Esophagus muscularis mucosa (tissue), 4 donors: ENCODE measurements at regions not wholly inside any gene's neighbourhood (a gene's known extent, or its start where the extent isn't known, plus 50 kb on each side); places are given as distances from the start of the nearest gene placed in this dataset.
A peak's percentile ranks its signal among the peaks of the same experiment; 100 is the strongest.

Experiments
- DNase-seq: peaks from one replicate; pipeline ENCODE4 v3.0.0-alpha.2; 2017; ENCODE audit errors: extremely low spot score
- H3K27ac ChIP-seq, 4 donors: fragments of 200-600 bp; sonication (generic); replicated peaks in 1 of 4; 1 replicate in 3 of 4; 2 replicates in 1 of 4; pipeline ENCODE4 v1.5.1; 2016 to 2019; ENCODE audit warnings: mild to moderate bottlenecking in 1 of 4
- H3K27me3 ChIP-seq, 4 donors: fragments of 200-600 bp; sonication (generic); one replicate each; pipeline versions ENCODE4 v1.5.1 to v1.6.0; 2016 to 2019
- H3K36me3 ChIP-seq, 4 donors: fragments of 200-600 bp; sonication (generic); one replicate each; pipeline ENCODE4 v1.5.1; 2016 to 2019
- H3K4me1 ChIP-seq, 4 donors: fragments of 200-600 bp; sonication (generic); one replicate each; pipeline ENCODE4 v1.5.1; 2016 to 2019
- H3K4me3 ChIP-seq, 4 donors: fragments of 200-600 bp; sonication (generic); 1 replicate in 2 of 4; 2 replicates in 2 of 4; pipeline ENCODE4 v1.5.1; 2016 to 2019; ENCODE audit warnings: mild to moderate bottlenecking in 4 of 4, moderate library complexity in 1 of 4
- H3K9me3 ChIP-seq, 4 donors: fragments of 200-600 bp; sonication (generic); 1 replicate in 3 of 4; 2 replicates in 1 of 4; pipeline ENCODE4 v1.5.1; 2016 to 2019
- EP300 ChIP-seq: sonication (generic); formaldehyde crosslinking; IDR thresholded peaks from one replicate; pipeline ENCODE4 v1.6.1; 2017; ENCODE audit warnings: antibody characterized with exemption
- POLR2A ChIP-seq: fragments of 450-650 bp; IDR thresholded peaks from one replicate; pipeline ENCODE4 v1.6.1; 2017; ENCODE audit warnings: antibody characterized with exemption, moderate library complexity, mild to moderate bottlenecking, low read depth
- POLR2AphosphoS5 ChIP-seq, 2 donors: sonication (generic); formaldehyde crosslinking; IDR thresholded peaks; one replicate each; pipeline ENCODE4 v1.6.1; 2017; ENCODE audit warnings: antibody characterized with exemption in 2 of 2
- WGBS: methylation state at CpG from one replicate; pipeline ENCODE4 v1.1.5; 2018; 5-methylcytosine and 5-hydroxymethylcytosine counted together
- intact Hi-C: fragments of 100-400 bp; cut with DNase I; formaldehyde crosslinking; loops from one replicate; pipeline ENCODE4 v1.15.1; 2023
- TF ChIP-seq, protein P1 (sequence below), 3 experiments: fragments of 200-600 bp in 2 of 3; fragments of 450-650 bp in 1 of 3; sonication (generic) in 2 of 3; IDR thresholded peaks; one replicate each; pipeline ENCODE4 v1.5.1; 2017 to 2019; ENCODE audit warnings: antibody characterized with exemption in 3 of 3, mild to moderate bottlenecking in 2 of 3, moderate library complexity in 1 of 3

GRCh38 chr21:14797543-14797942, 251.4 kb upstream of the SAMSN1 start:
- intact Hi-C loops: no loop called here

GRCh38 chr21:14787312-14787711, 241.2 kb upstream of the SAMSN1 start:
- H3K27ac ChIP-seq: no peak overlapping the region
- no peak overlapping the region for H3K4me3 ChIP-seq
- peaks cover 0 to 9% (median 0%) of the 10 kb centered on the region in 4 donors for H3K9me3 ChIP-seq
- H3K36me3 ChIP-seq: no peaks in the 10 kb centered on the region
- intact Hi-C loops: no loop called here
- H3K27me3 ChIP-seq: no peaks in the 10 kb centered on the region
- no peak for DNase-seq
- no peaks in the 10 kb centered on the region for H3K4me1 ChIP-seq
- TF ChIP-seq, protein P1, sequence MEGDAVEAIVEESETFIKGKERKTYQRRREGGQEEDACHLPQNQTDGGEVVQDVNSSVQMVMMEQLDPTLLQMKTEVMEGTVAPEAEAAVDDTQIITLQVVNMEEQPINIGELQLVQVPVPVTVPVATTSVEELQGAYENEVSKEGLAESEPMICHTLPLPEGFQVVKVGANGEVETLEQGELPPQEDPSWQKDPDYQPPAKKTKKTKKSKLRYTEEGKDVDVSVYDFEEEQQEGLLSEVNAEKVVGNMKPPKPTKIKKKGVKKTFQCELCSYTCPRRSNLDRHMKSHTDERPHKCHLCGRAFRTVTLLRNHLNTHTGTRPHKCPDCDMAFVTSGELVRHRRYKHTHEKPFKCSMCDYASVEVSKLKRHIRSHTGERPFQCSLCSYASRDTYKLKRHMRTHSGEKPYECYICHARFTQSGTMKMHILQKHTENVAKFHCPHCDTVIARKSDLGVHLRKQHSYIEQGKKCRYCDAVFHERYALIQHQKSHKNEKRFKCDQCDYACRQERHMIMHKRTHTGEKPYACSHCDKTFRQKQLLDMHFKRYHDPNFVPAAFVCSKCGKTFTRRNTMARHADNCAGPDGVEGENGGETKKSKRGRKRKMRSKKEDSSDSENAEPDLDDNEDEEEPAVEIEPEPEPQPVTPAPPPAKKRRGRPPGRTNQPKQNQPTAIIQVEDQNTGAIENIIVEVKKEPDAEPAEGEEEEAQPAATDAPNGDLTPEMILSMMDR (IDR thresholded peaks at IDR 0.05): no peak
- TF ChIP-seq POLR2AphosphoS5 (IDR thresholded peaks at IDR 0.05) (no peak), EP300 (no peak), POLR2A (no peak)

More at GRCh38 chr21:14797543-14797942, 251.4 kb upstream of the SAMSN1 start:
- no peaks in the 10 kb centered on the region for H3K36me3 ChIP-seq
- DNase-seq: no peak
- no peaks in the 10 kb centered on the region for H3K27me3 ChIP-seq
- H3K9me3 ChIP-seq: peaks cover 0 to 33% (median 26%) of the 10 kb centered on the region in 4 donors
- no peak overlapping the region for H3K27ac ChIP-seq
- no peak overlapping the region for H3K4me3 ChIP-seq
- H3K4me1 ChIP-seq: no peaks in the 10 kb centered on the region
- TF ChIP-seq POLR2A (no peak), POLR2AphosphoS5 (IDR thresholded peaks at IDR 0.05) (no peak), EP300 (no peak)
- TF ChIP-seq, protein P1 (IDR thresholded peaks at IDR 0.05): no peak

GRCh38 chr21:14785679-14786078, 239.6 kb upstream of the SAMSN1 start:
- WGBS: 92% methylated on average over 2 of the region's 2 CpGs
- no peak for TF ChIP-seq POLR2AphosphoS5 (IDR thresholded peaks at IDR 0.05)
- no peak for TF ChIP-seq EP300
- TF ChIP-seq POLR2A: no peak
- TF ChIP-seq, protein P1 (IDR thresholded peaks at IDR 0.05): no peak
- Histone ChIP-seq H3K27me3 (no peaks in the 10 kb centered on the region), H3K9me3 (peaks cover 0 to 9% (median 0%) of the 10 kb centered on the region in 4 donors), H3K4me3 (no peak overlapping the region), H3K4me1 (no peaks in the 10 kb centered on the region), H3K27ac (no peak overlapping the region), H3K36me3 (no peaks in the 10 kb centered on the region)
- intact Hi-C loops: no loop called here
- no peak for DNase-seq

GRCh38 chr21:14773777-14774345, 227.7 kb upstream of the SAMSN1 start:
- TF ChIP-seq, protein P1 (IDR thresholded peaks at IDR 0.05): peak; percentile 21 to 44 (median 33)
- TF ChIP-seq EP300: no peak
- no peak for TF ChIP-seq POLR2A
- no peak for TF ChIP-seq POLR2AphosphoS5 (IDR thresholded peaks at IDR 0.05)
- DNase-seq: no peak
- Histone ChIP-seq H3K27me3 (no peaks in the 10 kb centered on the region), H3K9me3 (peaks cover 0 to 4% (median 0%) of the 10 kb centered on the region in 4 donors), H3K27ac (no peak overlapping the region), H3K36me3 (no peaks in the 10 kb centered on the region), H3K4me1 (no peaks in the 10 kb centered on the region), H3K4me3 (no peak overlapping the region)
- 43% methylated on average over 5 of the region's 5 CpGs for WGBS
- intact Hi-C loops: no loop called here

- 37% methylated on average over 2 of the region's 2 CpGs for WGBS
- intact Hi-C loops: no loop called here
- H3K9me3 ChIP-seq: no peaks in the 10 kb centered on the region
- TF ChIP-seq POLR2AphosphoS5 (IDR thresholded peaks at IDR 0.05) (no peak), POLR2A (no peak), EP300 (no peak)
- TF ChIP-seq, protein P1 (IDR thresholded peaks at IDR 0.05): no peak
- no peak for DNase-seq
- no peak overlapping the region for H3K4me3 ChIP-seq
- H3K27ac ChIP-seq: no peak overlapping the region
- H3K27me3 ChIP-seq: no peaks in the 10 kb centered on the region
- H3K4me1 ChIP-seq: no peaks in the 10 kb centered on the region
- H3K36me3 ChIP-seq: no peaks in the 10 kb centered on the region
Measured at GRCh38 chr21:14771593-14771992, 225.5 kb upstream of the SAMSN1 start.
